IPS-NIHi11 (cell line): ENCODE measurements at regions not wholly inside any gene's neighbourhood (a gene's known extent, or its start where the extent isn't known, plus 50 kb on each side); places are given as distances from the start of the nearest gene placed in this dataset.
"Not testable (repeated sequence)": the region's sequence is repeated elsewhere in the genome, so short reads cannot be mapped to it uniquely, and the experiment has no call there.

Source experiments
- DNase-seq: peaks from one replicate; pipeline ENCODE4 v3.0.0; 2012; ENCODE audit warnings: mixed read lengths, low spot score

DNA sequence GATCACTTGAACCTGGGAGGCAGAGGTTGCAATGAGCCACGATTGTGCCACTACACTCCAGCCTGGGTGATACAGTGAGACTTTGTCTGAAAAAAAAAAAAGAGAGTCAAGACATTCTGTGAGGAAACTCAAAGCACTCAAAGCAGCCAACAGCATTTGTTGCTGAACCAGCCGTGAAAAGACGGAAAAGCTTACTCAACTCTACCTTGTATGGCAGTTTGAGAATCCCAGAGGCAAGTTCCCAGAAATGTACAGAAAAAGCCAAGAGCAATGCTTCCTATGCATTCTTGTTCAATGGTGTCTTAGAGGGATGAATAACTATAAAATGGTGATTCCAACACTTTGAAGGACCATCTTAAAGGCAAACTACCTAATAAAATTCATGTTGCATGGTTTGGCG is 170.2 kb downstream of the HSD17B3 start:
- DNase-seq = no peak

DNA sequence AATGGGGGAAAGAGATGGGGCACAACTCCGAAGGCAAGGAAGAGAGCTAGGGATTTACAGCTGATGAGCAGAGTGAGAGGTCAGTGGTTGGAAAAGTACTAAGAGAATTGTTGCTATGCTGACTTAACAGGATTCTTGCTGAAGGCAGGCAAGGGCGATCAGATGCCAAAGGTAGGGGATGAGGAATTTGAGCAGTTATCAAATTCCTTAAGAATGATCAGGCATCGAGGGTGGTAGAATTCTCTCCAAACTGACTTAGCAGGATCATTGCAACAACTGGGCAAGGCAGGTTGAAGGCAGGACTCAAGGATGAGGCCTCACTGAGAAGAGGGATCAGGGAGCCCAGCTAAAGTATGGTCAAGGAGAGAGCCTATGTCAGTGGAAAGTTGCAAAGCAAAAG is 171.0 kb downstream of the HSD17B3 start:
- DNase-seq = no peak

DNA sequence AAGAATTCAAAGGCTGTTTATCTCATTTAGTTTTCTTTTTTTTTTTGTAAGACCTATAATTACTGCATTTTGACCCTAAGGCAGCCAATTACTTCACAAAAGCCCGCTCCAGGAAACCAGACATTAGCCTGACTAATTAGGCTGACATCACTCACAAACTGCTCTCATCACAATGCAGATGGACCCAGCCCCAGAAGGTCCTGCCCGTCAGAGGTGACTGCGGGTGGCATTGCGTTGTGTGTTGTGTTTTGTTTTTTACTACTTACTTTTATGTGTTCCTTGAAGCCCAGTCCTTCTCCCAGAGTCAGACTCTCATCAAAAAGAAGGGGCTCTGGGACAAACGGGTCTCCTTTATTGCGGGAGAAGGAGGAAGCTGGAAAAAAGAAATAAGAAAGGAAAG is 172.2 kb downstream of the HSD17B3 start:
- peak; percentile 42 for DNase-seq

DNA sequence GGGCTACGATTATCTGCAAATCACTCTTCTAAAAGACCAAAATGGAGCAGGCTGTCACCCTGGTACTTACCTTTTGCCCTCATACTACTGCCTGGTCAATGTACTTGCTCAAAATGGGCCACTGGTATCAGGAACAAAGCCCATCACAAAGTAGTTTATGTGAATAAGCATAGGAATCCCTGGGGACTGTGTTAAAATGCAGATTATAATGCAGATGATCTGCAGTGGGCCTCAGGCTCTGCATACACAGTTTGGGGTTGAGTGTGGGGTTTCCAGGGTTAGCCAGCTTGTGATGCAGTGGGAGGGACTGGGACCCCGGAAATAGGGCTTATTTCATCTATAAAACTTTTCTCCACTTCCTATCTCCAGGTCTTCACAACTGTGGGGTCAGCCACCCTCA is 173.1 kb downstream of the HSD17B3 start:
- no peak for DNase-seq

DNA sequence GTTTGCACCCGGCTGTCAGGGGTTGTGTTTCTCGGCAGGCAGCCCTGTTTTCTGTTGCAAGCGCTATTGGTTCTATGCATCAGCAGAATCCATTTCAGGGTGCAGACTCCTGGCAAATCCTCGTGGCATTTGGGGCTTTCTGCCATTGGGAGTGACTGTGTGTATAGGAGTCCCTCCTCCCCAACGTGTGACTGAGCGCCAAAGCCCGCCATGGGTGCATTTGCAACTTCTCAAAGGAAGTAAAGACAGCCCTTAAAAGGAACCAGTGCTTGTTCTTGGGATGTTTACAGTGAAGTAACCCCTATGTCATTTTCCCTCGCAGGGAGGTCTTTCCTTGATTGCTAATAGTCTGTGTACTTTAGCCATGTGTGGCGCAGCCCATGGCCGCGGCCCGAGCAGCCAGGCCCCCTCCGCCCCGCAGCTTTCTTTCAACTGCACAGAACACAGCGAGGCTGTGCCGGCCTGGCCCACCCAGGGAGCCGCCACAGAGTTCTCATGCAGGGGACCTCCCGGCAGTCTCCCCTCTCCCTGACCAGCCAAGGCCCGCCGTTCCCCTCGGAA is 175.6 kb downstream of the HSD17B3 start:
- DNase-seq = peak; percentile 29

DNA sequence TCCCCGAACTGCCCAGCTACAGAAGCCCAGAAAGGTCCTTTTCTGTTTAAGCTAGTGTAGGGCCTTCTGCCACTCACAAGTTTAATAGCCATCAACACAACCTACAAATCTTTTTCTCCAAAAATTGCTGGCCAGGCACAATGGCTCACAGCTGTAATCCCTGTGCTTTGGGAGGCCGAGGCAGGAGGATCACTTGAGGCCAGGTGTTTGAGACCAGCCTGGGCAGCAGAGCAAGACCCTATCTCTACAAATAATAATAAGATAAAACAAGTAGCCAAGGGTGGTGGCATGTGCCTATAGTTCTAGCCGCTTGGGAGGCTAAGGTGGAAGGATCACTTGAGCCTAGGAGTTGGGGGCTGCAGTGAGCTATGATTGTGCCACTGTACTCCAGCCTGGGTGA is 176.4 kb downstream of the HSD17B3 start:
- DNase-seq = no peak

DNA sequence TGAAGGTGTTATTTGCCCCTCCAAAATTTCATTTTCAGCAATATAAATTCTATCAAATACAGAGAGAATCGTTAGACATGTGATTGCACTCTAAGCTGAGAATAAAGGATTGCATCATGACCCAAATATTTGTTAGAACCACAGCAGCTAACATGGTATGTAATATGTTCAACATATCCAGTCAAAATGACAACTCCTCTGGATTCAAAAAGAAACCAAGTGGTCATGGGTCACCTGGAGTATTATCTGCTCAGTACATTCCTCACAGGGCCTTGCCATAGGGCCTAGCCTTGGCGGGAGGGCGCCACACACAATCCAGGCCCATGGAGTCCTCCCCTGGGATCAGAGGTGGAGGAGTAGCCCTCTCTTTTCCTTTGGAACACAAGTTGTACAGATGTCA is 179.2 kb downstream of the HSD17B3 start:
- DNase-seq = no peak

DNA sequence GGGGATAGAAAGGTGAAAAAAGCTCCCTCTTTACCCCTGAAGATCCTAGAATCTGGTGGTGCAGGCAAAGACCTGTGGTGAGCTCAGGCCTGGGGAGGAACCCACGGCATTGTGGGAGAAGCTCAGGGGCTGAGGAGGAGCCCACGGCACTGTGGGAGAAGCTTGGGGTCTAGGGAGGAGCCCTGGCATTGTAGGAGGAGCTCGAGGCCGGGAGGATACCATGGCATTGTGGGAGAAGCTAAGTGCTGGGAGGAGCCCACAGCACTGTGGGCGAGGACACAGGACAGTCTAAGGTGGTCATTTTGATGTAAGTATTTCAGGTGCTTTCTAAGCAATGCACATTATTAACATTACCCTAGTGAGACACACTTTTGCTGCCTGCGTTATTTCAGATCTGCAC is 179.7 kb downstream of the HSD17B3 start:
- no peak for DNase-seq

DNA sequence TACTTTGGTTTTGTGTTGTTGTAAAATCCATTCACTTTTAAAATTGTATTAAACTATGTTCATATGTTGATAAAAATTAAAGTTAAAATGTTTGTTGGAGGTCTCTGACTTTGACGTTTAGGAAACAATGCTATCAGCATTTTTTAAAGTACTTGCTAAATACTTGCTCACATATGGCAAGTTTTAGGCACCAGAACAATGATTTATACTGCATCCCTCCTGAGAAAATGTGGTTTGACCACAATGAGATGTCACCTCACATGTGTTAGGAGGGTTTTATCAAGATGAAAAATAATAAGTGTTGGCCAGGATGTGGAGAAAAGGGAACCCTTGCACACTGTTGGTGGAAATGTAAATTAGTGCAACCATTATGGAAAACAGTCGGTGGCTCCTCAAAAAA is 180.8 kb downstream of the HSD17B3 start:
- no peak for DNase-seq

DNA sequence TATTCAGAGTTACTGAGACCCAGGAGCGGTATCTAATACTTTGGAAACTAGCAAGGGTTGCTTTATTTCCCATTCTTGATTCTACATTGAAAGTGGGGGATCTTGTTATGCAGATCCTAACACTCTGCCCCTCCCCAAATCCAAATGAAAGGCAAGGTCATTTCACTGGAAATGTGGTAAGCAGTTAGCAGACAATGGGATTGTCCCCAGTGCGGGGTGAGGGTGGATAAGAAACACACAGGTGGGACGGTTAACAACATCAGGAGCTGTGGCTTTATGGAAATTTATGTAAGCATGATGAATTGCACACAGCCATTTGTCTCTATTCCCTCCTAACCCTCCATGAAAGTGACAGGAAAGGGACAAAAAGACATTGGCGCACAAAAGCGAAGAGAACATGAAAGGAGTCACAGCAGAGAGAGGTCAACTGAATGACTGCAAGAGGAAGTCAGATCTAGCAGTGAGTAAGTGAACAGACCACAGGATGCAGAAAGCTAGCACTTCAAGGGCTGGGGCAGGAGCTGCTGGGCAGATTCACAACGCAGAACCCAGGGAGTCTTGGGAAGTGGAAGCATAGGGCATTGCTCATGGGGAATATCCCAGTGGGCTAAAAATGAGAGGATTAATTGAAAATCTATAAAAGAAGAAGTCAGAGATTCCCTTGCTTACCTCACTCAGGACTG is 184.4 kb downstream of the HSD17B3 start:
- no peak for DNase-seq

DNA sequence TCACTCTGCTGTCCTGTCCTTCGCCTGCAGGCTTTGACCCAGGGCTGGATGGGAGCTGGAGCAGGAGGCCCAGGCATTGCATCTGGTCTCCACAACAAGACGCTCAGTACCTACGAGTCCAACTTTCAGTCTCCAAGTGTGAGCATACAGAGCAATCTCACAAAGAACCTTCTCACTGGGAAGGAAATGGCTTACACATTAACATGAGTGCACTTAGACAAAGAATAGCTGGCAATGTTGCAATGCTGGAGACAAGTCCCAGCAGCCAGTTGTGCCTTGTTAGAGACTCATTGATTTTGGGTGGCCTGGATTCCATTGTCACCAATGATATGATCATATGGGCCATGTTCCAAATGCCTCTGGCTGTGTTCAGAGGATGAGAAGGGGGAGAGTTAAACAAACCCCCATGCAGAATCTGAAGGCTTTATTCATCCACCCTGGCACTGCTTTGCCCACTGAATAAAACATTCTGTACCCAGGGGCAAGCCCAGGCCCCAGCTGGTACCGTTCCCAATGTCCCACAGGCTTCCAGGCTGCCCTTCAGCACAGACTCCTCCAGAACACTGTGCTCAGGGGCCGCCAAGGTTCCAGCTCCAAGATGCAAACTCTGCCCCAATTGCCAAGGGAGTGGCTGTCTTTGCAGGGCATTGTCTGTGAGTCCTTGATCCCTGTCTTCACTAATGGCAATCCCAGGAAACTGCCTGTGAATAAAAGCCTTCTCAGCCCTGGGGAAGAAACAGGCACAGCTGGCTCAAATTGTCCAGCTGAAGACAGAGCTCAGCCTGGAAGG is 185.5 kb downstream of the HSD17B3 start:
- DNase-seq = no peak

DNA sequence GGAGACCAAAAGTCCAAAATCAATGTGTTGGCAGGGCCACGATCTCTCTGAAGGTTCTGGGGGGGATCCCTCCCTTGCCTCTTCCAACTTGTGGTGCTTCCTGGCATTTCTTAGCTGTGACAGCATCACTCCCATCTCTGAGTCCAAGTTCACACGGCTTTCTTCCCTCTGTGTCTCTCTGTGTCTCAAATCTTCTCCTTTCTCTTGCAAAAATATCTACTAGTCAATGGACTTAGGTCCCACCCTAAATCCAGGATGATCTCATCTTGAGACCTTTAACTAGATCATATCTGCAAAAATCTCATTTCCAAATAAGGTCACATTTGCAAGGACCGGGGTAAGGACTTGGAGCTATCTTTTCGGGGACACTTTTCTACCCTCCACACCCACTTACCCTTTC is 186.1 kb downstream of the HSD17B3 start:
- DNase-seq = no peak

DNA sequence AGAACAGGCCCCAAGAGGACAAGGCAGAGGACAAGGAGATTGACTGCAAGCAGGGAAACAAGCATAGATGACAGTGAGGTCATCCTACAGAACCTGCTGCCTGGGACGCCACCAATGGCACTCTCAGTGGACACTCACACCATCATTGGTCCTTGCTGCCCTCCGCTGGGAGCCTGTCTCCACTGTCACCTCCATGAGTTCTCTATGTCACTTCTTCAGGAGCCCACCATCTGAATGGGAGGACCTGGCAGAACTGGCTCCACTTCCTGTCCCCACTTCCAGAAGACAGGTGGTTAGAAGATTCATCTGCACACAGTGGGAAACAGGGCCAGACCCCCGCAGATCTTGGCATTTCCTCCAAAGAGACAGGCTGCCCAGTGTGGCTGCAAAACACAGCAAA is 188.9 kb downstream of the HSD17B3 start:
- DNase-seq = no peak

DNA sequence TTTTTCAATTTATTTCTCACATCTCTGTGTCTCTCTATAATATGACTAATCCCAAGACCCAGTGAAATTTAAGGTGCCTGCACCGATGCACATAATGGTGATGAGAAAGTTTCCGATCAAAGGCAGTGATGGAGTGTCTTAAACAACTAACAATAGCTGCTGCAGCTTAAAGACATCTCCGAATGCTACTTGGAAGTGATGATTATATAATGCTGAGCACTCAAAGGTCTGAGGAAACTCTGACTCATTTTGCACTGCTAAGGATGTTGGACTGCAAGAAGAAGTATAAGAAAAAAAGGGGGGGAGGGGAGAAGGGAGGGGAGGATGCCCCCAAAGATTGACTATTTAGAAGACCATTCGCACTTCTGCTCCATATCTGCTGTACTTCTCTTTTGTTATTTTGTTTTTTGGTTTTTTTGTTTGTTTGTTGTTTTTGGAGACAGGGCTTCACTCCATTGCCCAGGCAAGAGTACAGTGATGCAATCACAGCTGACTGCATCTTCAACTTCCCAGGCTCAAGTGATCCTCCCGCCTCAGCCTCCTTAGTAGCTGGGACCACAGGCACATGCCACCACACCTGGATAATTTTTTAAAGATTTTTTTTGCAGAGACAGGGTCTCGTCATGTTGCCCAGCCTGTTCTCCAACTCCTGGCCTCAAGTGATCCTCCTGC is 192.2 kb downstream of the HSD17B3 start:
- no peak for DNase-seq

DNA sequence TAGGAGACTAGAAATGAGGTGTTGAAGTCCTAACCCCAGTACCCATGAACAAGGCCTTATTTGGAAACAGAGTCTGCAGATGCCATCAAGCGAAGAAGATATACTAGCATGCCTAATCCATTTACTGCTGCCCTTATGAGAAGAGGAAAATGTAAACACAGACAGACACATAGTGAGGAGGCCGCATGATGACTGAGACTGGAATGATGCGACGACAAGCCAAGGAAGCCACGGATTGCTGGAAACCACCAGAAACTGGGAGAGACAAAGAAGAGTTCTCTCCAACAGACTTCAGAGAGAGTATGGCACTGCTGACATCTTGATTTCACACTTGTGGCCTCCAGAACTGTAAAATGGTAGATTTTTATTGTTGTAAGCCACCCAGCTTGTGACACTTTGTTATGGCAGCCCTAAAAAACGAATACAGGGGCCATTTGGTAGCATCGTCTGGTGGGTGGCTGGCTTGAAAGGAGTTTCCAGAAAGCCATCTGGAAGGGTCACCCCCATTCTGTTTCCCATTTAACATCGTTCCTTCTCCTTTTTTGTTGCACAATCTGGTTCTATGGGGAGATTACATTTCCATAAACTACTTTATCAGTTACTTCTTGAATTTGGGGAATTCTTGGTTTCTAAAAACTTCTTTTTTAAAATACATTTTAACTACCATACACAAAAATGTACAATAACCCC is 193.1 kb downstream of the HSD17B3 start:
- DNase-seq = no peak

DNA sequence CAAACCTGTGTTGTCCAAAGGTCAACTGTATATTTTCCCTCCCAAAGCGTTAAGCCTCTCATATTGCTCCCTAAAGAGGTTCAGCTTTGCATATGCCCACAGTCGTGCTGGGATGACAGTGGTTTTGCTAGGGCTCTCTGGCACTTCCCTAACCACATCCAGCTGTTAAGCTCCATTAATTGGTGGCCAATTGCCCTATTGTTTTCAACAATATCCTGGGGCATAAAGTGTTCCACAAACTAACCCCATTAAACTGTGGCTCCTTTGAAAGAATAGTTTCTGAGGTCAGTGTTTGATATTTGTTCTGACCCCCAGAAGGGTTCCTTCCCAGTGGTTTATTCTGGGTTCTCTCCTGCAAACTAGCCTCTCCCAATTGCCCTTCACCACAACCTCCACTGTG is 194.5 kb downstream of the HSD17B3 start:
- no peak for DNase-seq

DNA sequence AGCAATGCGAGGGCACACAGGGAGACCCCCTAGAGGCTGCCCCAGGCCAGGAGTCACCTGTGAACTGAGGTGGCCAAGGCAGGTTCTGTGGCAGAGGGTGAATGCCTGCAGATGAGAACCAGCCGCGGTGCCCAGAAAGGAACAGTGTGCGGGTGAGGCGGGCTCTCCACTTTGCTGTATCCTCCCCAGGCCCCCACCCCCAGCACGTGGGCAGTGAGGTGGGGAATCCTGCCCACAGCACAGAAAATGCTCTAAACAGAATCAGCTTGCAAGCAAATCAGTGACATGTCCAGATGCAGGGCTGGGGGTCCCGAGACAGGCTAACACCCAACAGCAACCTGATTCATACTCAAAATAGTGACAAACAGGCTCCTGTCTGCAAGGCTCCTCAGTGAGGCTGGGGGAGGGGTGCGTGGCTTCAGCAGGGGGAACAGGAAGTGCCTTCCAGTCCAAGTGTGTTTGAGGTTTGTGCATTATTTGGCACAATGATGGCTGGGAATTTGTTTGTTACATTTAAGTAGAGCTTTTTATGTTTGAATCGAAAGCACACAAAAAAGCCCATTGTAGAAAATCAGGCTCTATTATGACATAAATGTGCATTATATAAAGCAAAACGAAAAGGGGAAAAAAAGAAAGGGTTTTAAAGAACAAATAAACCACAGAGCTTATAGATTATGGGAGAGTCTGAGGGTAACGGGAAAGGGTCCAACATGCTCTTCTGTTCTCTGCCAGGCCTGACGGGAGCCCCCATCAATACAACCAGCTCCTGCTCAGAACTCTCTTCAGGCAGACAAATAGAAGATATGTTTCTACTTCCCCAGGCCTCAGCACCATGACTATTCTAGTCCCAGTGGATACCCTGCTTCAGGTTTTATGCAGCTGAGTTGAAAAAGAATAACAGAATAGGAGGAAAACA is 201.3 kb downstream of the HSD17B3 start:
- DNase-seq = no peak

DNA sequence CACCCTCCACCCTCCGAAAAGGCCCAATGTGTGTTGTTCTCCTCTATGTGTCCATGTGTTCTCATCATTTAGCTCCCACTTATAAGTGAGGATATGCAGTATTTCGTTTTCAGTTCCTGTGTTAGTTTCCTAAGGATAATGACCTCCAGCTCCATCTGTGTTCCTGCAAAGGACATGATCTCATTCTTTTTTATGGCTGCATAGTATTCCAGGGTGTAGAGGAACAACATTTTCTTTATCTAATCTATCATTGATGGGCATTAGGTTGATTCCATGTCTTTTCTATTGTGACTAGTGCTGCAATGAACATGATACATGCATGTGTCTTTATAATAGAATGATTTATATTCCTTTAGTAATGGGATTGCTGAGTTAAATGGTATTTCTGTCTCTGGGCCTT is 211.3 kb downstream of the HSD17B3 start:
- DNase-seq = not testable (repeated sequence)

DNA sequence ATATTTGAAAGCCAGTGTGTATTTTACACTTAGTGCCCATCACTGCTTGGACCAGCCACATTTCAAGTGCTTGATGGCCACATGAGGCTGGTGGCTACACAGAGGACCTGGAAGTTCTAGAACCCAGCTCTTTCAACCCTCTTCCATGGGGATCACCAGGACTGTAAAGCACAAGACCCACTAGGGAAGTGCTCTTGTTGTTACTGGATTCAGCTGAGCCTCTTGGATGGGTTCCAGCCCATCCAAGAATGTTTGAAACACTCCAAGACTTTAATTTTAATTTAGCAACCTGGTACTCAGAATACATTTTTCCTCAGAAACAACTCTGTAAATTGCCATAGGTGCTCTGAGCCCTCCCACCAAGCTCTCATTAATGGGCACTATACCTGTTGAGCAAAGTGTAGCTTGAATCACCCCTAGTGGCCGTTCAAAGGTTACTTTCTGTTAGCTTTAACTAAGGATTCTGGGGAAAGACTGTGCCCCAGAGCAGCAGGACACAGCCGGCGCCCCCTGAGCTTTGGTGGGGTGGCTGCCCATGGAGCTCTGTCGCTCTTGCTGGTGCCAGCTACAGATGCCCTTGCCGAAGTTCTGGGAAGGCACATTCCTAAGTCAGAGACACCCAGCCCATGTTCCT is 212.4 kb downstream of the HSD17B3 start:
- no peak for DNase-seq

DNA sequence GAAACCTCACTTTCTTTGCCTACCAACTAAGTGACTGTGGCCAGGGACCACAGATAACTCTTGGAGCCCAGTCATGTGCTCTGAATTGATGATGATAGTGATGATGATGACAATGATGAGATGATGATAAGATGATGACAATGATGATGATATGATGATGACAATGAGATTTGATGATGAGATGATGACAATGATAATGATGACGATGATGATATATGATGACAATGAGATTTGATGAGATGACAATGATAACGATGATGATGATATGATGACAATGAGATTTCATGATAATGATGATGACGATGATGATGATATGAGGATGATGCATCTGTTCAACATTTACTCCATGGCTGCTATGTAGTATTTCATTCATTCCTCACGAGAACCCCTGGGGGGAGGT is 213.0 kb downstream of the ERCC6L2 start:
- no peak for DNase-seq
